Gastroesophageal sphincter (tissue), 3 donors: ENCODE measurements at regions not wholly inside any gene's neighbourhood (a gene's known extent, or its start where the extent isn't known, plus 50 kb on each side); places are given as distances from the start of the nearest gene placed in this dataset.

Source experiments
- CTCF ChIP-seq, 4 experiments: fragments of 200-600 bp in 2 of 4; fragments of 450-650 bp in 2 of 4; sonication (generic) in 1 of 4; IDR thresholded peaks; one replicate each; pipeline ENCODE4 v1.5.1; 2017 to 2019; ENCODE audit warnings: antibody characterized with exemption in 4 of 4, mild to moderate bottlenecking in 2 of 4, moderate library complexity in 2 of 4
- EP300 ChIP-seq: sonication (generic); formaldehyde crosslinking; IDR thresholded peaks from one replicate; pipeline ENCODE4 v1.6.1; 2017; ENCODE audit warnings: antibody characterized with exemption, mild to moderate bottlenecking
- POLR2A ChIP-seq, 2 donors: fragments of 450-650 bp; IDR thresholded peaks; one replicate each; pipeline ENCODE4 v1.6.1; 2017; ENCODE audit warnings: antibody characterized with exemption in 2 of 2, mild to moderate bottlenecking in 2 of 2, moderate library complexity in 1 of 2
- POLR2AphosphoS5 ChIP-seq: sonication (generic); formaldehyde crosslinking; IDR thresholded peaks from one replicate; pipeline ENCODE4 v1.6.1; 2017; ENCODE audit warnings: antibody characterized with exemption

- TF ChIP-seq CTCF (IDR thresholded peaks at IDR 0.05) (no peak), POLR2AphosphoS5 (no peak), POLR2A (IDR thresholded peaks at IDR 0.05) (no peak), EP300 (no peak)
Observed at GRCh38 chr16:35557731-35558130, 2098.3 kb downstream of the TP53TG3F start.
